ENCODE measurements at regions not wholly inside any gene's neighbourhood (a gene's known extent, or its start where the extent isn't known, plus 50 kb on each side); places are given as distances from the start of the nearest gene placed in this dataset.

GRCh38 chr2:49241991-49242390, 87.7 kb upstream of the FSHR start:
- Histone ChIP-seq H3K4me1 (no peaks in the 10 kb centered on the region), H3K4me3 (no peak overlapping the region), H3K9me3 (no peaks in the 10 kb centered on the region), H3K36me3 (no peaks in the 10 kb centered on the region), H3K27me3 (no peaks in the 10 kb centered on the region), H3K27ac (no peak overlapping the region)
- no peak for TF ChIP-seq CTCF (IDR thresholded peaks at IDR 0.05)
- intact Hi-C loops (cut with DNase I), result no loop called here
- ATAC-seq, result no peak
- DNase-seq, result no peak

- Histone ChIP-seq H3K27ac (no peak overlapping the region), H3K4me3 (no peak overlapping the region), H3K36me3 (no peaks in the 10 kb centered on the region), H3K9me3 (no peaks in the 10 kb centered on the region), H3K4me1 (no peaks in the 10 kb centered on the region), H3K27me3 (no peaks in the 10 kb centered on the region)
- ATAC-seq (no peak), DNase-seq (no peak)
- TF ChIP-seq CTCF (IDR thresholded peaks at IDR 0.05), result no peak
- intact Hi-C loops (cut with DNase I), result no loop called here
Observed at GRCh38 chr2:49241501-49241900, 87.2 kb upstream of the FSHR start.

- ATAC-seq (no peak), DNase-seq (no peak)
- no peaks in the 10 kb centered on the region for H3K9me3 ChIP-seq
Observed at GRCh38 chr2:49240608-49241007, 86.3 kb upstream of the FSHR start.

GRCh38 chr2:49238604-49238960, 84.3 kb upstream of the FSHR start:
- Histone ChIP-seq H3K27me3 (no peaks in the 10 kb centered on the region), H3K4me1 (no peaks in the 10 kb centered on the region), H3K9me3 (no peaks in the 10 kb centered on the region), H3K4me3 (no peak overlapping the region), H3K27ac (no peak overlapping the region), H3K36me3 (no peaks in the 10 kb centered on the region)
- ATAC-seq (no peak), DNase-seq (no peak)
- intact Hi-C loops (cut with DNase I), result no loop called here
- TF ChIP-seq CTCF (IDR thresholded peaks at IDR 0.05), result no peak

More at GRCh38 chr2:49240608-49241007, 86.3 kb upstream of the FSHR start:
- H3K27me3 ChIP-seq, result no peaks in the 10 kb centered on the region
- intact Hi-C loops (cut with DNase I), result no loop called here
- H3K4me1 ChIP-seq, result no peaks in the 10 kb centered on the region
- no peaks in the 10 kb centered on the region for H3K36me3 ChIP-seq
- no peak overlapping the region for H3K4me3 ChIP-seq
- no peak overlapping the region for H3K27ac ChIP-seq
- no peak for TF ChIP-seq CTCF (IDR thresholded peaks at IDR 0.05)

- TF ChIP-seq CTCF (IDR thresholded peaks at IDR 0.05), result no peak
- no peak overlapping the region for H3K27ac ChIP-seq
- H3K36me3 ChIP-seq, result no peaks in the 10 kb centered on the region
- intact Hi-C loops (cut with DNase I), result no loop called here
- ATAC-seq, result no peak
- no peak overlapping the region for H3K4me3 ChIP-seq
- H3K4me1 ChIP-seq, result no peaks in the 10 kb centered on the region
- H3K27me3 ChIP-seq, result no peaks in the 10 kb centered on the region
- no peak for DNase-seq
- no peaks in the 10 kb centered on the region for H3K9me3 ChIP-seq
Observed at GRCh38 chr2:49237867-49238603, 83.7 kb upstream of the FSHR start.

- Histone ChIP-seq H3K27ac (no peak overlapping the region), H3K9me3 (no peaks in the 10 kb centered on the region), H3K4me1 (no peaks in the 10 kb centered on the region), H3K4me3 (no peak overlapping the region), H3K27me3 (no peaks in the 10 kb centered on the region), H3K36me3 (no peaks in the 10 kb centered on the region)
- intact Hi-C loops (cut with DNase I), result no loop called here
- TF ChIP-seq CTCF (IDR thresholded peaks at IDR 0.05), result no peak
- ATAC-seq, result no peak
- DNase-seq, result no peak
Observed at GRCh38 chr2:49236316-49236715, 82.0 kb upstream of the FSHR start.

Data from upper lobe of right lung (tissue), 1 donor.